CD4-positive, alpha-beta memory T cell (primary cell): ENCODE measurements at regions not wholly inside any gene's neighbourhood (a gene's known extent, or its start where the extent isn't known, plus 50 kb on each side); places are given as distances from the start of the nearest gene placed in this dataset.

Experiments
- CTCF ChIA-PET: fragments of 350-600 bp; sonication (Branson Sonifier 250); formaldehyde crosslinking; loops from one replicate; lab custom pipeline; 2021; ENCODE audit warnings: inconsistent platforms; ENCODE audit not compliant: partially characterized antibody; lab: Charles Lee
- POLR2A ChIA-PET: fragments of 350-600 bp; sonication (Branson Sonifier 250); formaldehyde crosslinking; loops from one replicate; lab custom pipeline; 2021; ENCODE audit not compliant: partially characterized antibody; lab: Charles Lee
- DNase-seq, 5 donors: peaks; one replicate each; pipeline versions ENCODE4 v3.0.0 to v3.0.0-alpha.2; 2020 to 2022; ENCODE audit warnings: mixed read lengths in 1 of 5
- H3K27ac ChIP-seq: one replicate; pipeline ENCODE4 v1.7.0; 2013; ENCODE audit warnings: low read depth, low read length
- H3K27me3 ChIP-seq: 2 replicates; pipeline ENCODE4 v1.7.0; 2013; ENCODE audit warnings: mild to moderate bottlenecking, low read length, moderate library complexity; ENCODE audit not compliant: insufficient read depth
- H3K36me3 ChIP-seq: 2 replicates; pipeline ENCODE4 v1.7.0; 2013; ENCODE audit warnings: mild to moderate bottlenecking, low read length, moderate library complexity; ENCODE audit not compliant: insufficient read depth
- H3K4me1 ChIP-seq: 2 replicates; pipeline ENCODE4 v1.7.0; 2013; ENCODE audit warnings: mild to moderate bottlenecking, low read length, moderate library complexity; ENCODE audit not compliant: insufficient read depth
- H3K4me3 ChIP-seq, 2 donors: one replicate each; pipeline ENCODE4 v1.7.0; 2013; ENCODE audit warnings: low read length in 2 of 2, mild to moderate bottlenecking in 1 of 2
- H3K9me3 ChIP-seq, 2 donors: one replicate each; pipeline ENCODE4 v1.7.0; 2013; ENCODE audit warnings: low read length in 2 of 2, control low read depth in 1 of 2; ENCODE audit not compliant: control insufficient read depth in 1 of 2
- H3K27ac Mint-ChIP-seq, 7 donors: one replicate each; pipeline ENCODE4 v1.8.0; 2020 to 2021; ENCODE audit warnings: mixed read lengths in 7 of 7, mild to moderate bottlenecking in 6 of 7, inconsistent platforms in 3 of 7, moderate library complexity in 3 of 7
- H3K27me3 Mint-ChIP-seq, 2 donors: one replicate each; pipeline ENCODE4 v1.8.0; 2020 to 2021; ENCODE audit warnings: mixed read lengths in 2 of 2
- H3K36me3 Mint-ChIP-seq, 2 donors: one replicate each; pipeline ENCODE4 v1.8.0; 2020 to 2021; ENCODE audit warnings: mixed read lengths in 2 of 2, inconsistent platforms in 1 of 2, mild to moderate bottlenecking in 1 of 2
- H3K4me1 Mint-ChIP-seq, 4 donors: one replicate each; pipeline ENCODE4 v1.8.0; 2020 to 2021; ENCODE audit warnings: mixed read lengths in 4 of 4, mild to moderate bottlenecking in 1 of 4
- H3K4me3 Mint-ChIP-seq, 8 donors: one replicate each; pipeline ENCODE4 v1.8.0; 2020 to 2021; ENCODE audit warnings: mixed read lengths in 8 of 8, mild to moderate bottlenecking in 7 of 8, moderate library complexity in 6 of 8, inconsistent platforms in 3 of 8
- H3K9me3 Mint-ChIP-seq, 8 donors: one replicate each; pipeline ENCODE4 v1.8.0; 2020 to 2021; ENCODE audit warnings: mixed read lengths in 8 of 8, mild to moderate bottlenecking in 5 of 8, inconsistent platforms in 3 of 8, moderate library complexity in 1 of 8
- intact Hi-C: fragments of 100-400 bp; cut with micrococcal nuclease; formaldehyde crosslinking; loops from one replicate; pipeline ENCODE4 v1.15.1; 2023

GRCh38 chr13:70668293-70668692 lies 560.0 kb upstream of the KLHL1 start:
- ChIA-PET POLR2A (no interaction called here), CTCF (no interaction called here)
- intact Hi-C loops: no loop called here
- Histone ChIP-seq H3K36me3 (no peaks in the 10 kb centered on the region), H3K27ac (no peak overlapping the region), H3K9me3 (no peaks in the 10 kb centered on the region), H3K27me3 (no peaks in the 10 kb centered on the region), H3K4me3 (no peak overlapping the region), H3K4me1 (no peaks in the 10 kb centered on the region)
- H3K4me3 Mint-ChIP-seq: no peak overlapping the region
- no peak for DNase-seq
- no peaks in the 10 kb centered on the region for H3K4me1 Mint-ChIP-seq
- no peaks in the 10 kb centered on the region for H3K27me3 Mint-ChIP-seq
- H3K36me3 Mint-ChIP-seq: no peaks in the 10 kb centered on the region
- peaks cover 0 to 4% (median 0%) of the 10 kb centered on the region in 8 donors for H3K9me3 Mint-ChIP-seq
- no peak overlapping the region for H3K27ac Mint-ChIP-seq

GRCh38 chr13:70666883-70667556 lies 558.8 kb upstream of the KLHL1 start:
- H3K27me3 Mint-ChIP-seq: no peaks in the 10 kb centered on the region
- H3K9me3 ChIP-seq: no peaks in the 10 kb centered on the region
- no peak overlapping the region for H3K4me3 Mint-ChIP-seq
- DNase-seq: no peak
- H3K4me3 ChIP-seq: no peak overlapping the region
- H3K4me1 ChIP-seq: no peaks in the 10 kb centered on the region
- H3K36me3 Mint-ChIP-seq: no peaks in the 10 kb centered on the region
- POLR2A ChIA-PET: no interaction called here
- no peaks in the 10 kb centered on the region for H3K27me3 ChIP-seq
- intact Hi-C loops: no loop called here
- no peaks in the 10 kb centered on the region for H3K36me3 ChIP-seq
- no peaks in the 10 kb centered on the region for H3K4me1 Mint-ChIP-seq
- no peak overlapping the region for H3K27ac Mint-ChIP-seq
- CTCF ChIA-PET: no interaction called here
- H3K27ac ChIP-seq: no peak overlapping the region
- peaks cover 0 to 3% (median 0%) of the 10 kb centered on the region in 8 donors for H3K9me3 Mint-ChIP-seq

DNA sequence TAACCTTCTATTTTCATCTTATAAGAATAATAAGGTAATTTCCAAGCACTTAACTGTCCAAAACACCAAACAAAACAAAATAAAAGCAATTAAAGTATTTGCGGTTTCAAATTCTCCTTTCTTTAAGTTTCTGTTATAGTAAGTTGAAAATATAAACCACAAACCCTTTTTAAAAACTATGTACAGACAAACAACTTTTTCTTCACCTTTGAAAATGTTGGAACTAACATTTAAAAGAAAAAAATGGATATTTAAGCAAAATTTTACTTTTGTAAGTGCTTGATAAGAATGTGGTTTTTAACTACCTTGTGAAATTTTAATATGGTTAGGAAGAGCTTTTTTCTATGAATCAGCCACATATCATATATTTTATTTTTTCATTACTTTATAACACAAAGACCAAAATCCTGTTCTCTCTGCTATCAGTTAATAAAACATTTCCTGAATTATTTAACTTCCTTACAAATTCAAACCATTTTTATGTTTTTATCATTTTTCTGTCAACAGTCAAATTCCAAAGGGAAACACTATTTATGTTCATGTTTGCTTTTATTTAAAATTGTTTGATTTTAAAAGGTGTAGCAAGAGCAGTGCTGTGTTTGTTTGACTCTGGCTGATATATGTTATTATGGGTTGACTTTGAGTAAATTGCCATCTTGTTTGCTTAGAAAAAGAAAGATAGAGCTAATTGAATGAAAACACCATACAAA lies 554.1 kb upstream of the KLHL1 start:
- Mint-ChIP-seq H3K9me3 (peaks cover 0 to 2% (median 0%) of the 10 kb centered on the region in 8 donors), H3K36me3 (no peaks in the 10 kb centered on the region), H3K27ac (no peak overlapping the region), H3K27me3 (no peaks in the 10 kb centered on the region), H3K4me1 (no peaks in the 10 kb centered on the region), H3K4me3 (no peak overlapping the region)
- intact Hi-C loops: no loop called here
- no peak overlapping the region for H3K27ac ChIP-seq
- no peaks in the 10 kb centered on the region for H3K27me3 ChIP-seq
- no peaks in the 10 kb centered on the region for H3K36me3 ChIP-seq
- ChIA-PET CTCF (no interaction called here), POLR2A (no interaction called here)
- no peak for DNase-seq
- no peak overlapping the region for H3K4me3 ChIP-seq
- H3K4me1 ChIP-seq: no peaks in the 10 kb centered on the region
- no peaks in the 10 kb centered on the region for H3K9me3 ChIP-seq

DNA sequence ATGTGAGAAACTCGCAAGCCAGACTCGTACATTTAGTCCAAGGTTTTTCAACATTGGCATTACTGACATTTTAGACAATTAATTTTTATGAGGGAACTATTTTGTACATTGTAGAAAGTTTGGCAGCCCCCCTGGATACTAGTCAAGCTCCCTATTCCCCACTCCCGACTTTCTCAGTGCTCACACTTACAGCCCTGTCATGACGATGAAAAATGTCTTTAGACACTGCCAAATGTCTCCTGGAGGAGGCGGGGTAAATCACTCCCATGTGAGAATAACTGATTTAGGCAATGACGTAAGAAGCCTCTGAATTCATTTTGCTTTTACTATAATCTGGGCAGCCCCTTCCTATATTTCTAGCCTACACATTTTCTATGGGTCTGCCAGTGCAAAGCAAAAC lies 535.8 kb upstream of the KLHL1 start:
- peaks cover 0 to 6% (median 3%) of the 10 kb centered on the region in 8 donors for H3K9me3 Mint-ChIP-seq
- no peaks in the 10 kb centered on the region for H3K27me3 ChIP-seq
- no peaks in the 10 kb centered on the region for H3K4me1 Mint-ChIP-seq
- no peaks in the 10 kb centered on the region for H3K9me3 ChIP-seq
- POLR2A ChIA-PET: interaction anchor here (0.7 kb wide), 1 partner anchor 74 kb away, joined by 3 read pairs; no protein-coding TSS in a partner anchor
- H3K4me1 ChIP-seq: no peaks in the 10 kb centered on the region
- H3K27me3 Mint-ChIP-seq: no peaks in the 10 kb centered on the region
- H3K4me3 ChIP-seq: no peak overlapping the region
- no peak overlapping the region for H3K27ac ChIP-seq
- H3K36me3 ChIP-seq: no peaks in the 10 kb centered on the region
- no peak overlapping the region for H3K27ac Mint-ChIP-seq
- no peaks in the 10 kb centered on the region for H3K36me3 Mint-ChIP-seq
- intact Hi-C loops: no loop called here
- CTCF ChIA-PET: no interaction called here
- H3K4me3 Mint-ChIP-seq: no peak overlapping the region
- no peak for DNase-seq

DNA sequence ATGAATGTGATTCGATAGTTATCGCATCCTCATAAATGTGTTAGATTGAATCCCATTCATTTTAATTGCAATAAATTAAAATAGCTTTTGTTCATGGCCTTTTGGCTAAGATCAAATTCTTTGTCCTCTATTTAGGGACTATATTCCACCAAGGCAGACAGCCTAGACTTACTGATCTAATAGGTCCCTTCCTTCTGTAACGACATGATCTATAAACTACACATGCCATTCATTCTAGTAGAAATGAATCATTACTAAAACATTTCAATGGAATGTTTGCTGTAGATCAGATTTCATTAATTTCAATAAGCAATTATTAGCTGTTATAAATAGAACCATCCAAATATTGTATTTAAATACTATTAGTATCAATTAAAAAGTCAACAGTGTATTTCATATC lies 526.6 kb upstream of the KLHL1 start:
- Mint-ChIP-seq H3K9me3 (peaks cover 0 to 8% (median 3%) of the 10 kb centered on the region in 8 donors), H3K27me3 (no peaks in the 10 kb centered on the region), H3K36me3 (no peaks in the 10 kb centered on the region), H3K4me1 (no peaks in the 10 kb centered on the region), H3K27ac (no peak overlapping the region), H3K4me3 (no peak overlapping the region)
- Histone ChIP-seq H3K4me1 (no peaks in the 10 kb centered on the region), H3K27me3 (no peaks in the 10 kb centered on the region), H3K4me3 (no peak overlapping the region), H3K9me3 (no peaks in the 10 kb centered on the region), H3K27ac (no peak overlapping the region), H3K36me3 (no peaks in the 10 kb centered on the region)
- intact Hi-C loops: no loop called here
- ChIA-PET POLR2A (no interaction called here), CTCF (no interaction called here)
- DNase-seq: no peak

GRCh38 chr13:70630247-70630646 lies 522.0 kb upstream of the KLHL1 start:
- intact Hi-C loops: no loop called here

DNA sequence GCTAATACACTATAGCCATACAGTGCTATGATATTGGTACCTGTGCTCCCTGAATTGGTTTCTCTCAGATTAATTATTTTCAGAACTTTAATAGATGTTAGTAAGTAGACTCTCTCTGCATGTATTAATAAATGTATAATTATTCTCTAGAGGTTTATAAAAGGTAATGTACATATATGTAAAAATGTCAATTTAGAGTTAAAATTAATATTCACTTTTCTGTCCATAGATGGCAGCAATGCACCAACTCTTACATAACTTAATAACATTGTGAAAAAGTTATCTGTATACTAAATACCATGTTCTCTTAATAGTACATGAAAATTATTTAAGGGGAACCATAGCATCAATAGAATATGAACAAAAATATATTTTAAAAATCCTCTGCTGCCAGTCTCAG lies 515.0 kb upstream of the KLHL1 start:
- Histone ChIP-seq H3K27me3 (no peaks in the 10 kb centered on the region), H3K9me3 (no peaks in the 10 kb centered on the region), H3K36me3 (no peaks in the 10 kb centered on the region), H3K4me1 (no peaks in the 10 kb centered on the region), H3K4me3 (no peak overlapping the region), H3K27ac (no peak overlapping the region)
- H3K27me3 Mint-ChIP-seq: no peaks in the 10 kb centered on the region
- ChIA-PET CTCF (no interaction called here), POLR2A (no interaction called here)
- DNase-seq: no peak
- intact Hi-C loops: no loop called here
- H3K9me3 Mint-ChIP-seq: peaks cover 0 to 2% (median 0%) of the 10 kb centered on the region in 8 donors
- no peaks in the 10 kb centered on the region for H3K36me3 Mint-ChIP-seq
- H3K4me3 Mint-ChIP-seq: no peak overlapping the region
- no peak overlapping the region for H3K27ac Mint-ChIP-seq
- no peaks in the 10 kb centered on the region for H3K4me1 Mint-ChIP-seq

More at GRCh38 chr13:70630247-70630646, 522.0 kb upstream of the KLHL1 start:
- Histone ChIP-seq H3K9me3 (no peaks in the 10 kb centered on the region), H3K27ac (no peak overlapping the region), H3K36me3 (no peaks in the 10 kb centered on the region), H3K4me3 (no peak overlapping the region), H3K4me1 (no peaks in the 10 kb centered on the region), H3K27me3 (no peaks in the 10 kb centered on the region)
- H3K27ac Mint-ChIP-seq: no peak overlapping the region
- H3K9me3 Mint-ChIP-seq: peaks cover 0 to 5% (median 0%) of the 10 kb centered on the region in 8 donors
- CTCF ChIA-PET: no interaction called here
- no peaks in the 10 kb centered on the region for H3K36me3 Mint-ChIP-seq
- DNase-seq: no peak
- POLR2A ChIA-PET: no interaction called here
- H3K4me3 Mint-ChIP-seq: no peak overlapping the region
- no peaks in the 10 kb centered on the region for H3K27me3 Mint-ChIP-seq
- H3K4me1 Mint-ChIP-seq: no peaks in the 10 kb centered on the region
